Head of caudate nucleus (tissue), 42 donors: ENCODE measurements at regions not wholly inside any gene's neighbourhood (a gene's known extent, or its start where the extent isn't known, plus 50 kb on each side); places are given as distances from the start of the nearest gene placed in this dataset.
"Not testable (repeated sequence)": the region's sequence is repeated elsewhere in the genome, so short reads cannot be mapped to it uniquely, and the experiment has no call there.

ENCODE experiments used
- DNase-seq, 42 donors: peaks; one replicate each; pipeline versions ENCODE4 v3.0.0 to v3.0.0-alpha.2; 2020 to 2021; ENCODE audit warnings: mixed read lengths in 7 of 42
- intact Hi-C: fragments of 100-400 bp; cut with DNase I; formaldehyde crosslinking; loops from one replicate; pipeline ENCODE4 v1.15.0; 2022

DNA sequence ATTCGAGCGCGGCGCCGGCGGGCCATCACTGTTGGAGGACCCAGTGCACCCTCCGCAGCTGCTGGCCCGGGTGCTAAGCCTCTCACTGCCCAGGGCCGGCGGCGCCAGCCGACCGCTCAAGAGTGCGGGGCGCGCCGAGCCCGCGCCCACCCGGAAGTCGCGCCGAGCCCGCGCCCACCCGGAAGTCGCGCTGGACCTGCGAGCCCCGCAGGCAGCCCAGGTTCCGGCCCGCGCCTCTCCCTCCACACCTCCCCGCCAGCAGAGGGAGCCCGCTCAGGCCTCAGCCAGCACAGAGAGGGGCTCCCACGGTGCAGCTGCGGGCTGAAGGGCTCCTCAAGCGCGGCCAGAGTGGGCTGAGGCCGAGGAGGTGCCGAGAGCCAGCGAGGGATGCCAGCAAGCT is 170.8 kb downstream of the GTF2H2C_2 start:
- intact Hi-C loops = not testable (repeated sequence)
- peak in 26 of 42 donors; percentile 0 to 60 (median 18) for DNase-seq
